ENCODE measurements at regions not wholly inside any gene's neighbourhood (a gene's known extent, or its start where the extent isn't known, plus 50 kb on each side); places are given as distances from the start of the nearest gene placed in this dataset.

- Histone ChIP-seq H3F3A (replicated peaks; ENCODE audit: insufficient read depth) (peaks cover 16% of the 10 kb centered on the region), H3K79me2 (ENCODE audit: insufficient read depth) (no peaks in the 10 kb centered on the region), H3K27me3 (ENCODE audit: insufficient read depth) (no peaks in the 10 kb centered on the region), H3K4me3 (ENCODE audit: low read depth in 2 of 2, low read length in 1 of 2) (no peak overlapping the region), H3K27ac (ENCODE audit: low read depth in 2 of 2, low read length in 1 of 2) (no peak overlapping the region), H3K4me1 (ENCODE audit: control insufficient read depth in 1 of 2, insufficient read depth in 2 of 2, low read depth in 1 of 2, low read length in 1 of 2) (peaks cover 3 to 9% of the 10 kb centered on the region in 2 experiments; a peak in 3 of 4 replicates), H3K9me2 (no peaks in the 10 kb centered on the region), H4K20me1 (ENCODE audit: insufficient read depth) (no peaks in the 10 kb centered on the region), H3K9ac (no peak overlapping the region), H3K9me3 (no peaks in the 10 kb centered on the region), H2AFZ (ENCODE audit: low read depth) (no peak overlapping the region), H3K4me2 (no peak overlapping the region), H3K36me3 (replicated peaks in 1 of 2; ENCODE audit: control insufficient read depth in 1 of 2, insufficient read depth in 2 of 2, low read length in 1 of 2) (no peaks in the 10 kb centered on the region)
- TF ChIP-seq FOXM1 (IDR thresholded peaks at IDR 0.05; ENCODE audit: low read depth), result no peak
- TF ChIP-seq CTCF (IDR thresholded peaks at IDR 0.05), result no peak
- TF ChIP-seq, protein P1, sequence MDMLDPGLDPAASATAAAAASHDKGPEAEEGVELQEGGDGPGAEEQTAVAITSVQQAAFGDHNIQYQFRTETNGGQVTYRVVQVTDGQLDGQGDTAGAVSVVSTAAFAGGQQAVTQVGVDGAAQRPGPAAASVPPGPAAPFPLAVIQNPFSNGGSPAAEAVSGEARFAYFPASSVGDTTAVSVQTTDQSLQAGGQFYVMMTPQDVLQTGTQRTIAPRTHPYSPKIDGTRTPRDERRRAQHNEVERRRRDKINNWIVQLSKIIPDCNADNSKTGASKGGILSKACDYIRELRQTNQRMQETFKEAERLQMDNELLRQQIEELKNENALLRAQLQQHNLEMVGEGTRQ (IDR thresholded peaks at IDR 0.05; ENCODE audit: borderline replicate concordance, low read depth, low read length), result no peak
- TF ChIP-seq JUND (IDR thresholded peaks at IDR 0.05), result no peak
- TF ChIP-seq ELF1 (IDR thresholded peaks at IDR 0.05), result no peak
- TF ChIP-seq MXI1 (IDR thresholded peaks at IDR 0.05; ENCODE audit: low read depth, low read length), result no peak
- TF ChIP-seq, protein P2, sequence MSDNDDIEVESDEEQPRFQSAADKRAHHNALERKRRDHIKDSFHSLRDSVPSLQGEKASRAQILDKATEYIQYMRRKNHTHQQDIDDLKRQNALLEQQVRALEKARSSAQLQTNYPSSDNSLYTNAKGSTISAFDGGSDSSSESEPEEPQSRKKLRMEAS (IDR thresholded peaks at IDR 0.05; ENCODE audit: low read depth), result no peak
- no peak for TF ChIP-seq CHD2 (IDR thresholded peaks at IDR 0.05; ENCODE audit: low read length, partially characterized antibody)
- TF ChIP-seq ZBTB33 (IDR thresholded peaks at IDR 0.05; ENCODE audit: borderline replicate concordance, low read depth), result no peak
- no peak for TF ChIP-seq MEF2A (IDR thresholded peaks at IDR 0.05; ENCODE audit: borderline replicate concordance, low read depth)
- TF ChIP-seq RAD21 (IDR thresholded peaks at IDR 0.05; ENCODE audit: low read length), result no peak
- no peak for DNase-seq
- ChIA-PET CTCF (no interaction called here), POLR2A (no interaction called here)
- WGBS (ENCODE audit: low lambda C conversion rate), result 86% methylated on average over 4 of the region's 4 CpGs
These were observed 98.3 kb upstream of the RUNX1 start for GRCh38 chr21:35147439-35147838.

- Histone ChIP-seq H3K36me3 (replicated peaks in 1 of 2; ENCODE audit: control insufficient read depth in 1 of 2, insufficient read depth in 2 of 2, low read length in 1 of 2) (no peaks in the 10 kb centered on the region), H3K27ac (ENCODE audit: low read depth in 2 of 2, low read length in 1 of 2) (no peak overlapping the region), H3K9me2 (no peaks in the 10 kb centered on the region), H3K4me1 (ENCODE audit: control insufficient read depth in 1 of 2, insufficient read depth in 2 of 2, low read depth in 1 of 2, low read length in 1 of 2) (peaks cover 0 to 3% of the 10 kb centered on the region in 2 experiments; a peak in 1 of 4 replicates), H3F3A (replicated peaks; ENCODE audit: insufficient read depth) (peaks cover 8% of the 10 kb centered on the region), H3K4me2 (no peak overlapping the region), H2AFZ (ENCODE audit: low read depth) (no peak overlapping the region), H3K79me2 (ENCODE audit: insufficient read depth) (no peaks in the 10 kb centered on the region), H3K27me3 (ENCODE audit: insufficient read depth) (no peaks in the 10 kb centered on the region), H3K4me3 (ENCODE audit: low read depth in 2 of 2, low read length in 1 of 2) (no peak overlapping the region), H3K9me3 (no peaks in the 10 kb centered on the region), H3K9ac (no peak overlapping the region), H4K20me1 (ENCODE audit: insufficient read depth) (no peaks in the 10 kb centered on the region)
- ChIA-PET POLR2A (no interaction called here), CTCF (no interaction called here)
- no peak for DNase-seq
- WGBS (ENCODE audit: low lambda C conversion rate), result 94% methylated on average over 3 of the region's 3 CpGs
- no peak for TF ChIP-seq PBX3 (IDR thresholded peaks at IDR 0.05)
- TF ChIP-seq NFIC (IDR thresholded peaks at IDR 0.05; ENCODE audit: borderline replicate concordance), result no peak
- TF ChIP-seq SMC3 (IDR thresholded peaks at IDR 0.05; ENCODE audit: low read depth, low read length), result no peak
- TF ChIP-seq MXI1 (IDR thresholded peaks at IDR 0.05; ENCODE audit: low read depth, low read length), result no peak
- no peak for TF ChIP-seq TAF1 (IDR thresholded peaks at IDR 0.05; ENCODE audit: borderline replicate concordance, low read depth, low read length)
- no peak for TF ChIP-seq IRF3 (IDR thresholded peaks at IDR 0.05; ENCODE audit: low read depth, low read length)
- TF ChIP-seq CTCF (IDR thresholded peaks at IDR 0.05), result no peak
- no peak for TF ChIP-seq TEAD4 (IDR thresholded peaks at IDR 0.05; ENCODE audit: borderline replicate concordance, insufficient read depth)
These were observed 96.6 kb upstream of the RUNX1 start for GRCh38 chr21:35145626-35146233.

Measured in SK-N-SH (cell line).